HEK293 (cell line): ENCODE measurements at regions not wholly inside any gene's neighbourhood (a gene's known extent, or its start where the extent isn't known, plus 50 kb on each side); places are given as distances from the start of the nearest gene placed in this dataset.
"Not testable (repeated sequence)": the region's sequence is repeated elsewhere in the genome, so short reads cannot be mapped to it uniquely, and the experiment has no call there.

ENCODE experiments used
- CTCF ChIA-PET: fragments of 350-600 bp; formaldehyde crosslinking; extraction: SDS; loops from one replicate; lab custom pipeline; 2021; ENCODE audit warnings: antibody characterized with exemption; lab: Yijun Ruan, JAX
- POLR2A ChIA-PET: fragments of 300-600 bp; formaldehyde crosslinking; extraction: SDS; loops from one replicate; lab custom pipeline; 2020; ENCODE audit warnings: antibody characterized with exemption, inconsistent platforms; lab: Yijun Ruan, JAX
- H3K27ac ChIP-seq: fragments of 200-500 bp; sonication (Bioruptor generic); 2 replicates; pipeline ENCODE4 v1.5.1; 2014; ENCODE audit warnings: low read depth, low read length, control low read depth, inconsistent platforms; ENCODE audit errors: extremely low read depth
- H3K36me3 ChIP-seq, 2 experiments: fragments of 200-500 bp in 1 of 2; sonication (Bioruptor generic) in 1 of 2; 1 replicate in 1 of 2; 2 replicates in 1 of 2; pipeline ENCODE4 v1.5.1; 2014 to 2017; ENCODE audit warnings: inconsistent platforms in 2 of 2, low read length in 2 of 2; ENCODE audit not compliant: control insufficient read depth in 2 of 2, insufficient read depth in 1 of 2
- H3K4me1 ChIP-seq: fragments of 200-500 bp; sonication (Bioruptor generic); 2 replicates; pipeline ENCODE4 v1.5.1; 2014; ENCODE audit warnings: mild to moderate bottlenecking, low read length, inconsistent platforms; ENCODE audit not compliant: control insufficient read depth, insufficient read depth
- H3K4me3 ChIP-seq: 2 replicates; pipeline ENCODE4 v1.5.1; 2011; ENCODE audit warnings: low read depth, mild to moderate bottlenecking, control low read depth, low read length, moderate library complexity
- H3K9me3 ChIP-seq: fragments of 200-500 bp; sonication (Bioruptor generic); 2 replicates; pipeline ENCODE4 v1.5.1; 2014; ENCODE audit warnings: low read depth, low read length, inconsistent platforms; ENCODE audit not compliant: control insufficient read depth, insufficient read depth
- HOXA7 ChIP-seq: sonication (generic); formaldehyde crosslinking; IDR thresholded peaks from 2 replicates; pipeline ENCODE4 v1.8.1; 2022; ENCODE audit warnings: missing genetic modification reagents, borderline replicate concordance
- IKZF3 ChIP-seq: fragments of 450-650 bp; IDR thresholded peaks from 2 replicates; pipeline ENCODE4 v1.5.0; 2018; ENCODE audit warnings: missing biosample characterization, mild to moderate bottlenecking, missing genetic modification characterization, moderate library complexity
- KLF7 ChIP-seq: fragments of 450-650 bp; formaldehyde crosslinking; IDR thresholded peaks from 2 replicates; pipeline ENCODE4 v1.5.1; 2016; ENCODE audit warnings: missing biosample characterization, missing genetic modification characterization, borderline replicate concordance
- KLF9 ChIP-seq: fragments of 450-650 bp; formaldehyde crosslinking; IDR thresholded peaks from 2 replicates; pipeline ENCODE4 v1.5.1; 2016; ENCODE audit warnings: missing biosample characterization, missing genetic modification characterization, low read depth
- MZF1 ChIP-seq: fragments of 450-650 bp; formaldehyde crosslinking; IDR thresholded peaks from 2 replicates; pipeline ENCODE4 v1.5.1; 2017; ENCODE audit warnings: missing biosample characterization, missing genetic modification characterization, borderline replicate concordance
- ZBTB10 ChIP-seq: fragments of 450-650 bp; formaldehyde crosslinking; IDR thresholded peaks from 2 replicates; pipeline ENCODE4 v1.5.1; 2016; ENCODE audit warnings: missing biosample characterization, missing genetic modification characterization
- ZFP37 ChIP-seq: fragments of 450-650 bp; formaldehyde crosslinking; IDR thresholded peaks from 2 replicates; pipeline ENCODE4 v1.5.1; 2016; ENCODE audit warnings: missing biosample characterization, missing genetic modification characterization
- ZNF157 ChIP-seq: fragments of 450-650 bp; formaldehyde crosslinking; IDR thresholded peaks from 2 replicates; pipeline ENCODE4 v1.5.1; 2016; ENCODE audit warnings: missing biosample characterization, missing genetic modification characterization
- ZNF169 ChIP-seq: fragments of 450-650 bp; formaldehyde crosslinking; IDR thresholded peaks from 2 replicates; pipeline ENCODE4 v1.5.1; 2016; ENCODE audit warnings: missing biosample characterization, missing genetic modification characterization
- ZNF239 ChIP-seq: fragments of 450-650 bp; formaldehyde crosslinking; IDR thresholded peaks from 2 replicates; pipeline ENCODE4 v1.5.1; 2016; ENCODE audit warnings: missing biosample characterization, missing genetic modification characterization
- ZNF24 ChIP-seq: fragments of 450-650 bp; formaldehyde crosslinking; IDR thresholded peaks from 2 replicates; pipeline ENCODE4 v1.5.1; 2016; ENCODE audit warnings: missing biosample characterization, missing genetic modification characterization
- ZNF426 ChIP-seq: fragments of 450-650 bp; formaldehyde crosslinking; IDR thresholded peaks from 2 replicates; pipeline ENCODE4 v1.5.1; 2017; ENCODE audit warnings: missing biosample characterization, missing genetic modification characterization, mild to moderate bottlenecking, inconsistent platforms, moderate library complexity
- ZNF488 ChIP-seq: fragments of 450-650 bp; formaldehyde crosslinking; IDR thresholded peaks from 2 replicates; pipeline ENCODE4 v1.5.1; 2016; ENCODE audit warnings: missing biosample characterization, missing genetic modification characterization
- ZNF571 ChIP-seq: fragments of 450-650 bp; formaldehyde crosslinking; IDR thresholded peaks from 2 replicates; pipeline ENCODE4 v1.5.0; 2017; ENCODE audit warnings: missing biosample characterization, missing genetic modification characterization
- ZNF660 ChIP-seq: fragments of 450-650 bp; IDR thresholded peaks from 2 replicates; pipeline ENCODE4 v1.5.1; 2018; ENCODE audit warnings: missing biosample characterization, mild to moderate bottlenecking, missing genetic modification characterization
- ZNF664 ChIP-seq: fragments of 450-650 bp; formaldehyde crosslinking; IDR thresholded peaks from 2 replicates; pipeline ENCODE4 v1.5.1; 2016; ENCODE audit warnings: missing biosample characterization, missing genetic modification characterization
- ZSCAN4 ChIP-seq: fragments of 450-650 bp; formaldehyde crosslinking; IDR thresholded peaks from 2 replicates; pipeline ENCODE4 v1.5.1; 2017; ENCODE audit warnings: missing biosample characterization, missing genetic modification characterization
- TF ChIP-seq, protein P1 (sequence below): fragments of 450-650 bp; formaldehyde crosslinking; IDR thresholded peaks from 2 replicates; pipeline ENCODE4 v1.5.1; 2016; ENCODE audit warnings: missing biosample characterization, missing genetic modification characterization

GRCh38 chr12:72753571-72753970 lies 481.4 kb downstream of the TRHDE start:
- H3K4me1 ChIP-seq, result no peaks in the 10 kb centered on the region
- H3K36me3 ChIP-seq, result no peaks in the 10 kb centered on the region
- POLR2A ChIA-PET, result no interaction called here
- CTCF ChIA-PET, result no interaction called here
- no peak overlapping the region for H3K4me3 ChIP-seq
- no peak overlapping the region for H3K27ac ChIP-seq
- no peak for TF ChIP-seq ZNF169 (tag by site-specific recombination)
- TF ChIP-seq ZNF571, result no peak
- H3K9me3 ChIP-seq, result no peaks in the 10 kb centered on the region

- H3K36me3 ChIP-seq, H3K4me1 ChIP-seq, CTCF ChIA-PET, H3K9me3 ChIP-seq, H3K4me3 ChIP-seq, H3K27ac ChIP-seq, POLR2A ChIA-PET: not testable (repeated sequence)
Observed at GRCh38 chr12:72754026-72754425, 481.9 kb downstream of the TRHDE start.

DNA sequence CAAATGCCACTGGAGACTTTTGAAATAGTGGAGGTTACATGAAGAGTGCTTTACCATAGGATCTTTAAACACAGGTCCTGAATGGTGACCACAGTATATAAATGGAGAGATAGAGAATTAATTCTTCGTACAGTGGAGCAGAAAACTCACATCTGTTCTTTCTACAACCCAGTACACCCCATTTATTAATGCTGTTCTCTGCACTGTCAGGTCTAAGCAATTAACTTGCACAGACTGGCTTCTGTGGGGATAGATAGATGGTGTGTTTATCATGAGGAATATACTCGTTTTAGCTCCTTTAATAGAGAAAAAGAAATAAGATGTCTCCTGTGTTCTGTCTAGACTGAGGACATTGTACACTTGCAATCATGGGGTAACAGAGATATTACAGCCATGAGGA lies 494.3 kb downstream of the TRHDE start:
- no peaks in the 10 kb centered on the region for H3K4me1 ChIP-seq
- H3K9me3 ChIP-seq, result no peaks in the 10 kb centered on the region
- ChIA-PET POLR2A (no interaction called here), CTCF (no interaction called here)
- H3K4me3 ChIP-seq, result no peak overlapping the region
- H3K27ac ChIP-seq, result no peak overlapping the region
- H3K36me3 ChIP-seq, result no peaks in the 10 kb centered on the region
- no peak for TF ChIP-seq MZF1 (tag by site-specific recombination)
- no peak for TF ChIP-seq ZNF239 (tag by site-specific recombination)
- no peak for TF ChIP-seq ZFP37
- no peak for TF ChIP-seq KLF9 (tag by site-specific recombination)
- no peak for TF ChIP-seq HOXA7 (CRISPR knock-in tag)
- no peak for TF ChIP-seq IKZF3 (tag by site-specific recombination)
- TF ChIP-seq, protein P1, sequence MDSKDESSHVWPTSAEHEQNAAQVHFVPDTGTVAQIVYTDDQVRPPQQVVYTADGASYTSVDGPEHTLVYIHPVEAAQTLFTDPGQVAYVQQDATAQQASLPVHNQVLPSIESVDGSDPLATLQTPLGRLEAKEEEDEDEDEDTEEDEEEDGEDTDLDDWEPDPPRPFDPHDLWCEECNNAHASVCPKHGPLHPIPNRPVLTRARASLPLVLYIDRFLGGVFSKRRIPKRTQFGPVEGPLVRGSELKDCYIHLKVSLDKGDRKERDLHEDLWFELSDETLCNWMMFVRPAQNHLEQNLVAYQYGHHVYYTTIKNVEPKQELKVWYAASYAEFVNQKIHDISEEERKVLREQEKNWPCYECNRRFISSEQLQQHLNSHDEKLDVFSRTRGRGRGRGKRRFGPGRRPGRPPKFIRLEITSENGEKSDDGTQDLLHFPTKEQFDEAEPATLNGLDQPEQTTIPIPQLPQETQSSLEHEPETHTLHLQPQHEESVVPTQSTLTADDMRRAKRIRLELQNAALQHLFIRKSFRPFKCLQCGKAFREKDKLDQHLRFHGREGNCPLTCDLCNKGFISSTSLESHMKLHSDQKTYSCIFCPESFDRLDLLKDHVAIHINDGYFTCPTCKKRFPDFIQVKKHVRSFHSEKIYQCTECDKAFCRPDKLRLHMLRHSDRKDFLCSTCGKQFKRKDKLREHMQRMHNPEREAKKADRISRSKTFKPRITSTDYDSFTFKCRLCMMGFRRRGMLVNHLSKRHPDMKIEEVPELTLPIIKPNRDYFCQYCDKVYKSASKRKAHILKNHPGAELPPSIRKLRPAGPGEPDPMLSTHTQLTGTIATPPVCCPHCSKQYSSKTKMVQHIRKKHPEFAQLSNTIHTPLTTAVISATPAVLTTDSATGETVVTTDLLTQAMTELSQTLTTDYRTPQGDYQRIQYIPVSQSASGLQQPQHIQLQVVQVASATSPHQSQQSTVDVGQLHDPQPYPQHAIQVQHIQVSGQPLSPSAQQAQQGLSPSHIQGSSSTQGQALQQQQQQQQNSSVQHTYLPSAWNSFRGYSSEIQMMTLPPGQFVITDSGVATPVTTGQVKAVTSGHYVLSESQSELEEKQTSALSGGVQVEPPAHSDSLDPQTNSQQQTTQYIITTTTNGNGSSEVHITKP (tag by site-specific recombination), result no peak

GRCh38 chr12:72774023-72774422 lies 501.9 kb downstream of the TRHDE start:
- Histone ChIP-seq H3K4me3 (no peak overlapping the region), H3K36me3 (no peaks in the 10 kb centered on the region), H3K27ac (no peak overlapping the region), H3K9me3 (no peaks in the 10 kb centered on the region), H3K4me1 (no peaks in the 10 kb centered on the region)
- no peak for TF ChIP-seq ZNF24 (tag by site-specific recombination)
- TF ChIP-seq ZNF664 (tag by site-specific recombination), result no peak
- CTCF ChIA-PET, result no interaction called here
- POLR2A ChIA-PET, result no interaction called here

GRCh38 chr12:72777806-72778205 lies 505.6 kb downstream of the TRHDE start:
- Histone ChIP-seq H3K27ac (no peak overlapping the region), H3K4me3 (no peak overlapping the region), H3K9me3 (no peaks in the 10 kb centered on the region), H3K4me1 (no peaks in the 10 kb centered on the region), H3K36me3 (no peaks in the 10 kb centered on the region)
- ChIA-PET POLR2A (no interaction called here), CTCF (no interaction called here)
- TF ChIP-seq ZNF488, result no peak
- TF ChIP-seq ZSCAN4 (tag by site-specific recombination), result no peak
- no peak for TF ChIP-seq ZNF660 (tag by site-specific recombination)
- no peak for TF ChIP-seq ZBTB10 (tag by site-specific recombination)
- no peak for TF ChIP-seq KLF7 (tag by site-specific recombination)
- TF ChIP-seq ZNF426, result no peak
- TF ChIP-seq ZNF157, result no peak
- no peak for TF ChIP-seq ZNF24 (tag by site-specific recombination)
